ENCODE measurements at regions not wholly inside any gene's neighbourhood (a gene's known extent, or its start where the extent isn't known, plus 50 kb on each side); places are given as distances from the start of the nearest gene placed in this dataset.
"Not testable (repeated sequence)": the region's sequence is repeated elsewhere in the genome, so short reads cannot be mapped to it uniquely, and the experiment has no call there.

GRCh38 chr4:54402880-54403480 lies 173.9 kb downstream of the PDGFRA start:
- no peak for DNase-seq (ENCODE audit: low read depth in 2 of 2)
- TF ChIP-seq CTCF (IDR thresholded peaks at IDR 0.05; ENCODE audit: low read depth, low read length): no peak
- H3K4me3 ChIP-seq (replicated peaks in 1 of 2; ENCODE audit: low read depth in 2 of 2, low read length in 2 of 2): no peak overlapping the region

DNA sequence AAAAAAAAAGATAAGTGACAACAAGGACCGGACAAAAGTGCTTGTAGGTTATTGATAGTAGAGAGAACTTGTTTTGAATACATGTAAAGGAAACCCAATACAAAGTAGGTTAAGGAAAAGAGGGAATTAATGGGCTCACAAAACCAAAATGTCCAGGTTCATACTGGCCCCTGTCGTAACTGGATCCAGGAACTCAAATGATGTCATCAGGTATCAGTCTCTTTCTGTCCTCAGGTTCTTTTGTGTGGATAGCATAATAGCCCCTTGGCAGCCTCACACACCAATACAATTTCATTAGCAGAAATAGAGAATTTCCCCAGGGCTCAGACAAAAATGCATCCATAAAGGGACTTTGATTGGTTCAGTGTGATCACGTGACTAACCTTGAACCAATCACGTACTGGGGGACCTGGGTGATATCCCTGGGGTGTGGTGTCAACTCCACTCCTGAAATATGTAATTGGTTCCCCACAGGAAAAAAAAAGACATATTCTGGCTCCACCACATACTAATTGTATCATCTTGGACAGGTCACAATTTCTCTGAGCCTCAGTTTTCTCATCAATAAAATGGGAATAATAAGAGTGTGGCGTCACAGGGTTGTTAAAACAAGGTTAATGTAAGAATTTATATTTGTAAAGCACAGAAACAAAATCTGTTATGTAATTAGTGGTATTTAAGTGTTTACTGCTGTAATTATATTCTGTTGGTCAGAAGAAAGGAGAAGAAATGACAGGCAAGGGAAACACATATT lies 174.8 kb downstream of the PDGFRA start:
- DNase-seq (ENCODE audit: low read depth in 2 of 2): no peak
- H3K4me3 ChIP-seq (replicated peaks in 1 of 2; ENCODE audit: low read depth in 2 of 2, low read length in 2 of 2): no peak overlapping the region
- no peak for TF ChIP-seq CTCF (IDR thresholded peaks at IDR 0.05; ENCODE audit: low read depth, low read length)

GRCh38 chr4:54409270-54409817 lies 180.3 kb downstream of the PDGFRA start:
- DNase-seq (ENCODE audit: low read depth in 2 of 2); H3K4me3 ChIP-seq (replicated peaks in 1 of 2; ENCODE audit: low read depth in 2 of 2, low read length in 2 of 2): not testable (repeated sequence)

DNA sequence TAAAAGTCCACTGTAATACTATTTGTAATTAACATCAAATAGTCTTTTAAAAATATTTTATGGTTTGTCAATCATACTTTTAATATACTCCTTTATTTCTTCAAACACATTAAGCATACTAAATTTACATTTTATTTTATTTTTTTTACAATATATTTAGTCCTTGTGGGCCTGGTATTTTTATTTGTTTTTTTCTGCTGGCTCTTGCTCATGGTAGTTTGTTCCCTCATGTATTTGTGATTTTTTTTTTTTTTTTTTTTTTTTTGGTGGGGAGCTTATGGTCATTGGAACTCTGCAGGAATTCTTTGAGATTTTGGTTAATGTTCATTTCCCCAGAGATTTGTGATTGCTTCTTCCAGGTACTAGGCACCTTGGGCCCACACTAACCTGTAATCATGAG lies 185.5 kb downstream of the PDGFRA start:
- H3K4me3 ChIP-seq (replicated peaks in 1 of 2; ENCODE audit: low read depth in 2 of 2, low read length in 2 of 2): no peak overlapping the region
- no peak for DNase-seq (ENCODE audit: low read depth in 2 of 2)
- TF ChIP-seq CTCF (IDR thresholded peaks at IDR 0.05; ENCODE audit: low read depth, low read length): no peak

DNA sequence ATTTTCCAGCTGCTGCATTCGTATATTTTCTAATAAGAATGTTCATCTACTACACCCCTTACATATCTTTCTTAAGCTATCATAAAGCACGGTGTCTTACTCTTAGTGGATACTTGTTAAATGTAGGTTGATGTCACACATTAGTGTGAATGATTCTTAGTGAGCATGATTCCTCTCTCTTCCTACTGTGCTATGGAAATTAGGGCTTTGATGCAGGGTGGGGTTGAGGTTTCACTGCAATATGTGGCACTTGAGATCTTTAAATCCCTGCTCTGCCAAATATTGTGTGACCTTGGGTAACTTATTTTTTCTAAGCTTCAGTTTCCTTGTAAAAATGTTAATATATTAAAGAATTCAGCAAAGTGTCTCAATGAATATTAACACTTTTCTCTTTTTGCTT lies 188.4 kb downstream of the PDGFRA start:
- DNase-seq (ENCODE audit: low read depth in 2 of 2): no peak
- no peak overlapping the region for H3K4me3 ChIP-seq (replicated peaks in 1 of 2; ENCODE audit: low read depth in 2 of 2, low read length in 2 of 2)
- TF ChIP-seq CTCF (IDR thresholded peaks at IDR 0.05; ENCODE audit: low read depth, low read length): no peak

DNA sequence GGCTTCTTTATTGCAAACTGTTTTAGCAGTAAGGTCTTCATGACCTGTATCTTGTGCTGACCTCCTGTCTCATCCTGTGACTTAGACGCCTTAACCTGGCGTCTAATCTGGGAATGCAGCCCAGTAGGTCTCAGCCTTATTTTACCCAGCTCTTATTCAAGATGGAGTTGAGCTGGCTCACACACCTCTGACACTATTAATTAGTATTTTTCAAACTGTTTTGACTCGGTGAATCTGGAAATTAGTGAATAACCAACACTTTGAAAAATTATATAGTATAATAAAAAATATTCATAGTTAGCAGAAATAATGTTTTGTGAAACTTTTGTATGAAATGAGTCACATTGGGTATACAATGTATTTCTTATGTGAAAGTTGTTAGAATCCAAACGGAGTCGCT lies 189.4 kb downstream of the PDGFRA start:
- no peak for TF ChIP-seq CTCF (IDR thresholded peaks at IDR 0.05; ENCODE audit: low read depth, low read length)
- H3K4me3 ChIP-seq (replicated peaks in 1 of 2; ENCODE audit: low read depth in 2 of 2, low read length in 2 of 2): no peak overlapping the region
- no peak for DNase-seq (ENCODE audit: low read depth in 2 of 2)

- TF ChIP-seq CTCF (IDR thresholded peaks at IDR 0.05; ENCODE audit: low read depth, low read length): no peak
- H3K4me3 ChIP-seq (replicated peaks in 1 of 2; ENCODE audit: low read depth in 2 of 2, low read length in 2 of 2): no peak overlapping the region
- peak in 1 of 2 donors; percentile 65 for DNase-seq (ENCODE audit: low read depth in 2 of 2)
These were observed 194.0 kb downstream of the PDGFRA start for GRCh38 chr4:54423066-54423465.
